ENCODE measurements at regions not wholly inside any gene's neighbourhood (a gene's known extent, or its start where the extent isn't known, plus 50 kb on each side); places are given as distances from the start of the nearest gene placed in this dataset.
"Not testable (repeated sequence)": the region's sequence is repeated elsewhere in the genome, so short reads cannot be mapped to it uniquely, and the experiment has no call there.

- Histone ChIP-seq H3K4me3 (replicated peaks; ENCODE audit: low read depth, low read length) (no peak overlapping the region), H3K36me3 (ENCODE audit: control insufficient read depth, insufficient read depth, low read length) (no peaks in the 10 kb centered on the region), H3K27me3 (replicated peaks; ENCODE audit: control insufficient read depth, insufficient read depth, low read length) (no peaks in the 10 kb centered on the region)
- no peak for TF ChIP-seq CTCF (IDR thresholded peaks at IDR 0.05; ENCODE audit: insufficient read depth, low read length, poor library complexity, severe bottlenecking)
- DNase-seq (ENCODE audit: extremely low read depth, insufficient read length), result no peak
Observed at GRCh38 chr1:187570166-187570565, 741.4 kb downstream of the PLA2G4A start.

- DNase-seq (ENCODE audit: extremely low read depth, insufficient read length), result no peak
- no peaks in the 10 kb centered on the region for H3K36me3 ChIP-seq (ENCODE audit: control insufficient read depth, insufficient read depth, low read length)
- H3K27me3 ChIP-seq (replicated peaks; ENCODE audit: control insufficient read depth, insufficient read depth, low read length), result no peaks in the 10 kb centered on the region
- H3K4me3 ChIP-seq (replicated peaks; ENCODE audit: low read depth, low read length), result no peak overlapping the region
- TF ChIP-seq CTCF (IDR thresholded peaks at IDR 0.05; ENCODE audit: insufficient read depth, low read length, poor library complexity, severe bottlenecking), result no peak
Observed at GRCh38 chr1:187577610-187578009, 748.9 kb downstream of the PLA2G4A start.

- Histone ChIP-seq H3K4me3 (replicated peaks; ENCODE audit: low read depth, low read length) (no peak overlapping the region), H3K27me3 (replicated peaks; ENCODE audit: control insufficient read depth, insufficient read depth, low read length) (no peaks in the 10 kb centered on the region), H3K36me3 (ENCODE audit: control insufficient read depth, insufficient read depth, low read length) (no peaks in the 10 kb centered on the region)
- DNase-seq (ENCODE audit: extremely low read depth, insufficient read length), result no peak
- no peak for TF ChIP-seq CTCF (IDR thresholded peaks at IDR 0.05; ENCODE audit: insufficient read depth, low read length, poor library complexity, severe bottlenecking)
Observed at GRCh38 chr1:187588917-187589316, 760.2 kb downstream of the PLA2G4A start.

GRCh38 chr1:187605736-187606135 is 777.0 kb downstream of the PLA2G4A start:
- Histone ChIP-seq H3K36me3 (ENCODE audit: control insufficient read depth, insufficient read depth, low read length) (no peaks in the 10 kb centered on the region), H3K4me3 (replicated peaks; ENCODE audit: low read depth, low read length) (no peak overlapping the region), H3K27me3 (replicated peaks; ENCODE audit: control insufficient read depth, insufficient read depth, low read length) (no peaks in the 10 kb centered on the region)
- TF ChIP-seq CTCF (IDR thresholded peaks at IDR 0.05; ENCODE audit: insufficient read depth, low read length, poor library complexity, severe bottlenecking), result no peak
- DNase-seq (ENCODE audit: extremely low read depth, insufficient read length), result no peak

- H3K4me3 ChIP-seq (replicated peaks; ENCODE audit: low read depth, low read length); H3K27me3 ChIP-seq (replicated peaks; ENCODE audit: control insufficient read depth, insufficient read depth, low read length); H3K36me3 ChIP-seq (ENCODE audit: control insufficient read depth, insufficient read depth, low read length); DNase-seq (ENCODE audit: extremely low read depth, insufficient read length): not testable (repeated sequence)
Observed at GRCh38 chr1:187615853-187616735, 787.3 kb downstream of the PLA2G4A start.

GRCh38 chr1:187616830-187617229 is 788.1 kb downstream of the PLA2G4A start:
- not testable (repeated sequence) for H3K4me3 ChIP-seq (replicated peaks; ENCODE audit: low read depth, low read length); H3K36me3 ChIP-seq (ENCODE audit: control insufficient read depth, insufficient read depth, low read length); DNase-seq (ENCODE audit: extremely low read depth, insufficient read length); H3K27me3 ChIP-seq (replicated peaks; ENCODE audit: control insufficient read depth, insufficient read depth, low read length)

Measured in GM06990 (cell line).